Naive B cell (primary cell): ENCODE measurements at regions not wholly inside any gene's neighbourhood (a gene's known extent, or its start where the extent isn't known, plus 50 kb on each side); places are given as distances from the start of the nearest gene placed in this dataset.

Experiments
- ATAC-seq, 2 donors: fragments of 150-1000 bp; cut with Tn5 transposase; 2 replicates each; pipeline ENCODE4 v1.10.0; 2021; ENCODE audit warnings: low read depth in 2 of 2, mild to moderate bottlenecking in 2 of 2, moderate library complexity in 2 of 2
- DNase-seq: peaks from one replicate; pipeline ENCODE4 v3.0.0; 2022
- H3K27ac Mint-ChIP-seq, 6 donors: one replicate each; pipeline ENCODE4 v1.8.0; 2020 to 2022; ENCODE audit warnings: mild to moderate bottlenecking in 6 of 6, mixed read lengths in 6 of 6, moderate library complexity in 5 of 6, inconsistent platforms in 2 of 6
- H3K27me3 Mint-ChIP-seq, 3 donors: one replicate each; pipeline ENCODE4 v1.8.0; 2021 to 2022; ENCODE audit warnings: mixed read lengths in 3 of 3, mild to moderate bottlenecking in 1 of 3
- H3K36me3 Mint-ChIP-seq, 2 donors: one replicate each; pipeline ENCODE4 v1.8.0; 2020 to 2022; ENCODE audit warnings: mixed read lengths in 2 of 2, inconsistent platforms in 1 of 2, mild to moderate bottlenecking in 1 of 2
- H3K4me1 Mint-ChIP-seq, 3 donors: one replicate each; pipeline ENCODE4 v1.8.0; 2020 to 2022; ENCODE audit warnings: mixed read lengths in 3 of 3, inconsistent platforms in 1 of 3, mild to moderate bottlenecking in 1 of 3, moderate library complexity in 1 of 3
- H3K4me3 Mint-ChIP-seq, 8 donors: one replicate each; pipeline ENCODE4 v1.8.0; 2020 to 2022; ENCODE audit warnings: mild to moderate bottlenecking in 8 of 8, mixed read lengths in 8 of 8, moderate library complexity in 8 of 8, inconsistent platforms in 2 of 8
- H3K9me3 Mint-ChIP-seq, 7 donors: one replicate each; pipeline ENCODE4 v1.8.0; 2020 to 2022; ENCODE audit warnings: mixed read lengths in 7 of 7, mild to moderate bottlenecking in 5 of 7, inconsistent platforms in 2 of 7, moderate library complexity in 1 of 7

- Mint-ChIP-seq H3K36me3 (no peaks in the 10 kb centered on the region), H3K27me3 (no peaks in the 10 kb centered on the region), H3K9me3 (no peaks in the 10 kb centered on the region), H3K4me1 (peaks cover 0 to 3% (median 2%) of the 10 kb centered on the region in 3 donors), H3K27ac (no peak overlapping the region), H3K4me3 (no peak overlapping the region)
- no peak for DNase-seq
- ATAC-seq, result no peak
Measured at GRCh38 chr1:98400446-98400845, 261.1 kb upstream of the SNX7 start.

GRCh38 chr1:98399218-98399617 lies 262.3 kb upstream of the SNX7 start:
- H3K4me3 Mint-ChIP-seq, result no peak overlapping the region
- no peak overlapping the region for H3K27ac Mint-ChIP-seq

GRCh38 chr1:98398649-98399048 lies 262.9 kb upstream of the SNX7 start:
- ATAC-seq (no peak), DNase-seq (no peak)
- Mint-ChIP-seq H3K4me1 (peaks cover 0 to 3% (median 2%) of the 10 kb centered on the region in 3 donors), H3K9me3 (no peaks in the 10 kb centered on the region), H3K36me3 (no peaks in the 10 kb centered on the region), H3K27me3 (no peaks in the 10 kb centered on the region), H3K27ac (no peak overlapping the region), H3K4me3 (no peak overlapping the region)

More at GRCh38 chr1:98399218-98399617, 262.3 kb upstream of the SNX7 start:
- ATAC-seq, result no peak
- peaks cover 0 to 3% (median 2%) of the 10 kb centered on the region in 3 donors for H3K4me1 Mint-ChIP-seq
- H3K27me3 Mint-ChIP-seq, result no peaks in the 10 kb centered on the region
- DNase-seq, result no peak
- no peaks in the 10 kb centered on the region for H3K9me3 Mint-ChIP-seq
- H3K36me3 Mint-ChIP-seq, result no peaks in the 10 kb centered on the region

GRCh38 chr1:98398092-98398491 lies 263.4 kb upstream of the SNX7 start:
- no peaks in the 10 kb centered on the region for H3K36me3 Mint-ChIP-seq
- no peak overlapping the region for H3K27ac Mint-ChIP-seq
- H3K9me3 Mint-ChIP-seq, result no peaks in the 10 kb centered on the region
- H3K27me3 Mint-ChIP-seq, result no peaks in the 10 kb centered on the region
- H3K4me1 Mint-ChIP-seq, result peaks cover 0 to 3% (median 2%) of the 10 kb centered on the region in 3 donors
- H3K4me3 Mint-ChIP-seq, result no peak overlapping the region
- no peak for ATAC-seq
- DNase-seq, result no peak

GRCh38 chr1:98393719-98394118 lies 267.8 kb upstream of the SNX7 start:
- Mint-ChIP-seq H3K4me3 (no peak overlapping the region), H3K36me3 (no peaks in the 10 kb centered on the region), H3K27me3 (no peaks in the 10 kb centered on the region), H3K4me1 (no peaks in the 10 kb centered on the region), H3K9me3 (no peaks in the 10 kb centered on the region), H3K27ac (no peak overlapping the region)
- DNase-seq (no peak), ATAC-seq (no peak)

GRCh38 chr1:98391175-98391574 lies 270.3 kb upstream of the SNX7 start:
- Mint-ChIP-seq H3K36me3 (no peaks in the 10 kb centered on the region), H3K4me1 (peaks cover 0 to 12% (median 7%) of the 10 kb centered on the region in 3 donors), H3K27me3 (no peaks in the 10 kb centered on the region), H3K27ac (no peak overlapping the region), H3K4me3 (no peak overlapping the region), H3K9me3 (no peaks in the 10 kb centered on the region)
- DNase-seq (no peak), ATAC-seq (no peak)

- H3K4me3 Mint-ChIP-seq, result no peak overlapping the region
- no peaks in the 10 kb centered on the region for H3K9me3 Mint-ChIP-seq
- peaks cover 0 to 12% (median 7%) of the 10 kb centered on the region in 3 donors for H3K4me1 Mint-ChIP-seq
- ATAC-seq (no peak), DNase-seq (no peak)
- no peak overlapping the region for H3K27ac Mint-ChIP-seq
- H3K36me3 Mint-ChIP-seq, result no peaks in the 10 kb centered on the region
- H3K27me3 Mint-ChIP-seq, result no peaks in the 10 kb centered on the region
Measured at GRCh38 chr1:98389809-98390208, 271.7 kb upstream of the SNX7 start.

GRCh38 chr1:98388441-98388840 lies 273.1 kb upstream of the SNX7 start:
- Mint-ChIP-seq H3K4me1 (peaks cover 0 to 12% (median 7%) of the 10 kb centered on the region in 3 donors), H3K36me3 (no peaks in the 10 kb centered on the region), H3K27ac (peak overlapping the region in 1 of 6 donors; percentile 13), H3K27me3 (no peaks in the 10 kb centered on the region), H3K4me3 (no peak overlapping the region), H3K9me3 (no peaks in the 10 kb centered on the region)
- DNase-seq (no peak), ATAC-seq (no peak)

GRCh38 chr1:98387701-98388100 lies 273.8 kb upstream of the SNX7 start:
- DNase-seq (no peak), ATAC-seq (no peak)
- H3K27me3 Mint-ChIP-seq, result no peaks in the 10 kb centered on the region
- H3K27ac Mint-ChIP-seq, result peak overlapping the region in 2 of 6 donors; percentile 11 to 51
- H3K9me3 Mint-ChIP-seq, result no peaks in the 10 kb centered on the region
- H3K36me3 Mint-ChIP-seq, result no peaks in the 10 kb centered on the region
- no peak overlapping the region for H3K4me3 Mint-ChIP-seq
- H3K4me1 Mint-ChIP-seq, result peaks cover 0 to 12% (median 7%) of the 10 kb centered on the region in 3 donors

- peaks cover 0 to 12% (median 7%) of the 10 kb centered on the region in 3 donors for H3K4me1 Mint-ChIP-seq
- DNase-seq (no peak), ATAC-seq (no peak)
- H3K4me3 Mint-ChIP-seq, result no peak overlapping the region
- no peaks in the 10 kb centered on the region for H3K27me3 Mint-ChIP-seq
- H3K27ac Mint-ChIP-seq, result no peak overlapping the region
- H3K36me3 Mint-ChIP-seq, result no peaks in the 10 kb centered on the region
- H3K9me3 Mint-ChIP-seq, result no peaks in the 10 kb centered on the region
Measured at GRCh38 chr1:98386675-98387440, 274.7 kb upstream of the SNX7 start.

GRCh38 chr1:98385652-98386051 lies 275.9 kb upstream of the SNX7 start:
- no peaks in the 10 kb centered on the region for H3K9me3 Mint-ChIP-seq
- H3K27ac Mint-ChIP-seq, result no peak overlapping the region
- no peaks in the 10 kb centered on the region for H3K27me3 Mint-ChIP-seq
- H3K4me1 Mint-ChIP-seq, result peaks cover 0 to 12% (median 7%) of the 10 kb centered on the region in 3 donors
- ATAC-seq (no peak), DNase-seq (no peak)
- H3K36me3 Mint-ChIP-seq, result no peaks in the 10 kb centered on the region
- H3K4me3 Mint-ChIP-seq, result no peak overlapping the region

GRCh38 chr1:98384461-98385141 lies 276.9 kb upstream of the SNX7 start:
- H3K4me1 Mint-ChIP-seq, result peaks cover 0 to 12% (median 7%) of the 10 kb centered on the region in 3 donors
- DNase-seq (no peak), ATAC-seq (no peak)
- H3K9me3 Mint-ChIP-seq, result no peaks in the 10 kb centered on the region
- H3K27me3 Mint-ChIP-seq, result no peaks in the 10 kb centered on the region
- H3K36me3 Mint-ChIP-seq, result no peaks in the 10 kb centered on the region
- no peak overlapping the region for H3K4me3 Mint-ChIP-seq
- H3K27ac Mint-ChIP-seq, result peak overlapping the region in 1 of 6 donors; percentile 75

- Mint-ChIP-seq H3K27ac (no peak overlapping the region), H3K27me3 (no peaks in the 10 kb centered on the region), H3K4me1 (peaks cover 0 to 7% (median 3%) of the 10 kb centered on the region in 3 donors), H3K36me3 (no peaks in the 10 kb centered on the region), H3K9me3 (no peaks in the 10 kb centered on the region), H3K4me3 (no peak overlapping the region)
- no peak for DNase-seq
- ATAC-seq, result no peak
Measured at GRCh38 chr1:98382986-98383740, 278.4 kb upstream of the SNX7 start.
